GM20000 (cell line): ENCODE measurements at regions not wholly inside any gene's neighbourhood (a gene's known extent, or its start where the extent isn't known, plus 50 kb on each side); places are given as distances from the start of the nearest gene placed in this dataset.
"Not testable (repeated sequence)": the region's sequence is repeated elsewhere in the genome, so short reads cannot be mapped to it uniquely, and the experiment has no call there.

Experiments
- DNase-seq: peaks from one replicate; pipeline ENCODE4 v3.0.0; 2012; ENCODE audit warnings: low spot score
- CTCF ChIP-seq: IDR thresholded peaks from 2 replicates; pipeline ENCODE4 v1.5.1; 2012; ENCODE audit warnings: mild to moderate bottlenecking, control low read depth; ENCODE audit errors: extremely low read depth, missing control alignments

- TF ChIP-seq CTCF: no peak
- no peak for DNase-seq
These were observed 590.8 kb upstream of the SPRY2 start for GRCh38 chr13:80931766-80932165.

- no peak for TF ChIP-seq CTCF
- no peak for DNase-seq
These were observed 590.2 kb upstream of the SPRY2 start for GRCh38 chr13:80931118-80931517.

- DNase-seq: no peak
- TF ChIP-seq CTCF: no peak
These were observed 587.3 kb upstream of the SPRY2 start for GRCh38 chr13:80928241-80928640.

- not testable (repeated sequence) for DNase-seq
These were observed 585.1 kb upstream of the SPRY2 start for GRCh38 chr13:80926024-80926423.

- no peak for TF ChIP-seq CTCF
- DNase-seq: no peak
These were observed 583.7 kb upstream of the SPRY2 start for GRCh38 chr13:80924596-80924995.

DNA sequence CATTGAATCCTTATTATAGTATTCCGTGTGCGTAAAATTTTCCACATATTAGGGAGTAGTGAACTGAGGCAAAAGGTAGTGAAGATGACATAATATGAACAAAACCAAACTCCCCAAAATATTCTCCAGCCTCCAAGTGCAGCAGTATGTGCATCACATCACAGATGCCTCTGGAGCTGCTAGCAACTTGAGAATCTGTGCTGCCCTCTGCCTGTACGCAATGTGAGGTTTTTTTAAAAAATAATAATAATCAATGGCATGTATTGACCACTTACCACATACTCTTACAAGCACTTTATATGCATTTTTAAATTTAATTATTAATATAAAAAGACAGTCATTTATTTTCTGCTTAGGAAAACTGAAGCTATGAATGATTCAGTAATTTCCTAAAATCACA is 583.0 kb upstream of the SPRY2 start:
- DNase-seq: no peak
- TF ChIP-seq CTCF: no peak

GRCh38 chr13:80921971-80922370 is 581.0 kb upstream of the SPRY2 start:
- no peak for TF ChIP-seq CTCF
- no peak for DNase-seq

DNA sequence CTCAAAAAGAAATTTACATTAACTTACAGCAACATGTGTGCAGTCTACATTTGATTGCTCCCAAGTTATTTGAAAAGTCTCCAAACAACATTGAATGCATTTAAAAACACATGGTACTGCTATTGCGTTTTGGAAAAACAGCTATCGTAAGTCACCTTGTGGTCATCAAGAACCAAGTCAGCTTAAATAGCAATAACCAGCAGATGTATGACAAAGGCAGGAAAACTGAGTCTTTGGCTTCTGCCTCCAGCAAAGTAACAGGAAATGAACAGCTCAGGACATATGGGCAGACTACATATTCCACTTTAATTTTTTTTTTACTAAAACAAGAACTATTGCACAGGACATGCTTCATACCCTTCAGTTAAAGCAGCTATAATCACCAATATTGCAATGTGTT is 580.6 kb upstream of the SPRY2 start:
- no peak for DNase-seq
- TF ChIP-seq CTCF: no peak
